Hepatocyte (in vitro differentiated cells): ENCODE measurements at regions not wholly inside any gene's neighbourhood (a gene's known extent, or its start where the extent isn't known, plus 50 kb on each side); places are given as distances from the start of the nearest gene placed in this dataset.

Experiments
- DNase-seq: peaks from one replicate; pipeline ENCODE4 v3.0.0-alpha.2; 2016; ENCODE audit warnings: low spot score
- H2AFZ ChIP-seq: fragments of 200-600 bp; sonication (generic); 2 replicates; pipeline ENCODE4 v1.6.0; 2016; ENCODE audit warnings: antibody characterized with exemption, mild to moderate bottlenecking
- H3K27ac ChIP-seq: fragments of 200-600 bp; sonication (generic); 2 replicates; pipeline ENCODE4 v1.5.1; 2016; ENCODE audit warnings: mild to moderate bottlenecking
- H3K27me3 ChIP-seq: fragments of 200-600 bp; sonication (generic); 2 replicates; pipeline ENCODE4 v1.6.1; 2016
- H3K36me3 ChIP-seq: fragments of 200-600 bp; sonication (generic); replicated peaks from 2 replicates; pipeline ENCODE4 v1.5.1; 2016; ENCODE audit warnings: low read depth; ENCODE audit not compliant: insufficient read depth
- H3K4me1 ChIP-seq: fragments of 200-600 bp; sonication (generic); 2 replicates; pipeline ENCODE4 v1.5.1; 2016; ENCODE audit warnings: mild to moderate bottlenecking, moderate library complexity; ENCODE audit not compliant: insufficient read depth
- H3K4me2 ChIP-seq: fragments of 200-600 bp; sonication (generic); 2 replicates; pipeline ENCODE4 v1.6.0; 2016
- H3K4me3 ChIP-seq: fragments of 200-600 bp; sonication (generic); 2 replicates; pipeline ENCODE4 v1.5.1; 2016; ENCODE audit warnings: mild to moderate bottlenecking
- H3K79me2 ChIP-seq: fragments of 200-600 bp; sonication (generic); 2 replicates; pipeline ENCODE4 v1.6.0; 2017; ENCODE audit warnings: mild to moderate bottlenecking
- H3K9me2 ChIP-seq: fragments of 200-600 bp; sonication (generic); replicated peaks from 2 replicates; pipeline ENCODE4 v1.6.0; 2017; ENCODE audit warnings: mild to moderate bottlenecking; ENCODE audit not compliant: insufficient read depth
- H3K9me3 ChIP-seq: fragments of 200-600 bp; sonication (generic); 2 replicates; pipeline ENCODE4 v1.5.1; 2016; ENCODE audit warnings: low read depth, mild to moderate bottlenecking
- H4K20me1 ChIP-seq: fragments of 200-600 bp; sonication (generic); 2 replicates; pipeline ENCODE4 v1.6.0; 2016; ENCODE audit warnings: mild to moderate bottlenecking; ENCODE audit not compliant: insufficient read depth, poor library complexity, severe bottlenecking
- CTCF ChIP-seq: fragments of 200-600 bp; sonication (generic); IDR thresholded peaks from 2 replicates; pipeline ENCODE4 v1.5.1; 2016; ENCODE audit warnings: antibody characterized with exemption, mild to moderate bottlenecking; ENCODE audit not compliant: poor library complexity
- EZH2 ChIP-seq: fragments of 200-600 bp; sonication (generic); IDR thresholded peaks from 2 replicates; pipeline ENCODE4 v1.6.1; 2016; ENCODE audit warnings: antibody characterized with exemption, mild to moderate bottlenecking, borderline replicate concordance
- EZH2phosphoT487 ChIP-seq: fragments of 200-600 bp; sonication (generic); IDR thresholded peaks from one replicate; pipeline ENCODE4 v1.6.1; 2018; ENCODE audit warnings: antibody characterized with exemption, mild to moderate bottlenecking, low read depth, moderate library complexity; ENCODE audit not compliant: unreplicated experiment, severe bottlenecking
- WGBS: methylation state at CpG from one replicate; pipeline ENCODE4 v1.1.6; 2016; ENCODE audit warnings: low lambda C conversion rate; ENCODE audit errors: missing lambda C conversion rate; 5-methylcytosine and 5-hydroxymethylcytosine counted together

DNA sequence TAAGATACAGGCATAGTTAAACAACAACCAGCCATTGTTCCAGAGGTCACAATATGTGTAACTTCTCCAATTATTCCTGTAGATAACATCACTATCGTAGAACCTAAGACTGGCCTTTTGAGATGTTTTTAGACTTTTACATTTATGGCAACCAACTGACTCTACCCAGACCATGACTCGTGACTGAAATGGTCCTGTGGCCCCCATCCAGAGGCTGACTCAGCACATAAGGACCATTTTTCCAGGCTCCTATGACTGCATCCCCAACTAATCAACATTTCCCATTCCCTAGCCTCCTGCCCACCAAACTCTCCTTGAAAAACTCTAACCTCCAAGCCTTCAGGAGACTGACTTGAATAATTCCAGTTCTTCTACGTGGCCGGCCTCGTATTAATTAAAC lies 52.6 kb upstream of the NID2 start:
- DNase-seq, result no peak
- Histone ChIP-seq H3K4me3 (no peak overlapping the region), H3K27me3 (no peaks in the 10 kb centered on the region), H3K36me3 (no peaks in the 10 kb centered on the region), H3K9me2 (no peaks in the 10 kb centered on the region), H3K4me2 (no peak overlapping the region), H2AFZ (no peak overlapping the region), H3K79me2 (no peaks in the 10 kb centered on the region), H4K20me1 (no peaks in the 10 kb centered on the region), H3K27ac (no peak overlapping the region), H3K4me1 (peaks cover 2% of the 10 kb centered on the region), H3K9me3 (no peaks in the 10 kb centered on the region)
- WGBS, result 90% methylated on average over 5 of the region's 5 CpGs
- TF ChIP-seq CTCF, result no peak
- no peak for TF ChIP-seq EZH2
- TF ChIP-seq EZH2phosphoT487, result no peak

DNA sequence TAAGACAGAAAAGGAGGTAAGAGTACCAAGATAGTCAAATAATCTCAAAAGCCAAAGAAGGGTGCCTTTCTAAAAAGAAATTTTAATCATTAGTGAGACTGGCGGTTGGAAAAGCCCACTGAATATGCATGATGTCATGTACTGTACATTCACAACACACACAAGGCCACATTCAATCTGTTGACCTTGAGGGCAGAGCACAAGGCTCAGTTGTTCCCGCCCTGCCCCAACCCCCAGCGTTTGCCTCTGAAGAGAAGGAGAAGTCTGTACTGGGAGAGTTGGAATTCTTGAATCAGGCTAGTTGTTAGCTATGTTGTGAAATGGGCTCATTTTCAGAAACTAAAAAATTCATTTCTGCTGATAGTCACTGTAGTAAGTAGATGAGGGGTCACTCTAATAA lies 50.2 kb upstream of the NID2 start:
- H3K4me3 ChIP-seq, result no peak overlapping the region

More for the DNA sequence above, 50.2 kb upstream of the NID2 start:
- no peaks in the 10 kb centered on the region for H3K9me3 ChIP-seq
- H3K27me3 ChIP-seq, result no peaks in the 10 kb centered on the region
- no peak overlapping the region for H3K27ac ChIP-seq
- DNase-seq, result peak; percentile 24
- H3K4me1 ChIP-seq, result peaks cover 2% of the 10 kb centered on the region
- H3K36me3 ChIP-seq, result no peaks in the 10 kb centered on the region
- 72% methylated on average over 3 of the region's 3 CpGs for WGBS
- no peaks in the 10 kb centered on the region for H3K9me2 ChIP-seq
- no peaks in the 10 kb centered on the region for H3K79me2 ChIP-seq
- H4K20me1 ChIP-seq, result no peaks in the 10 kb centered on the region
- no peak overlapping the region for H2AFZ ChIP-seq
- H3K4me2 ChIP-seq, result no peak overlapping the region
- no peak for TF ChIP-seq CTCF
